Aorta (tissue), 5 donors: ENCODE measurements at regions not wholly inside any gene's neighbourhood (a gene's known extent, or its start where the extent isn't known, plus 50 kb on each side); places are given as distances from the start of the nearest gene placed in this dataset.

Experiments used
- ATAC-seq: fragments of 200-7000 bp; cut with Tn5 transposase; one replicate; pipeline ENCODE4 v1.9.1; 2022; ENCODE audit warnings: moderate library complexity; ENCODE audit not compliant: low FRiP score
- DNase-seq, 2 donors: peaks; one replicate each; pipeline ENCODE4 v3.0.0-alpha.2; 2020
- H3K27ac ChIP-seq, 2 donors: one replicate each; pipeline ENCODE4 v1.5.1; 2013; ENCODE audit warnings: low read length in 2 of 2, mild to moderate bottlenecking in 2 of 2, moderate library complexity in 2 of 2, control low read depth in 1 of 2, inconsistent platforms in 1 of 2, low read depth in 1 of 2
- H3K27me3 ChIP-seq, 2 donors: one replicate each; pipeline ENCODE4 v1.6.1; 2013; ENCODE audit warnings: control low read depth in 1 of 2, low read length in 1 of 2, mild to moderate bottlenecking in 1 of 2, moderate library complexity in 1 of 2; ENCODE audit not compliant: insufficient read depth in 2 of 2, control insufficient read depth in 1 of 2
- H3K36me3 ChIP-seq, 2 donors: one replicate each; pipeline ENCODE4 v1.6.1; 2013; ENCODE audit warnings: control low read depth in 1 of 2, low read length in 1 of 2, mild to moderate bottlenecking in 1 of 2; ENCODE audit not compliant: insufficient read depth in 2 of 2, control insufficient read depth in 1 of 2
- H3K4me1 ChIP-seq, 2 donors: one replicate each; pipeline ENCODE4 v1.6.1; 2013; ENCODE audit warnings: low read length in 2 of 2, control low read depth in 1 of 2, mild to moderate bottlenecking in 1 of 2, moderate library complexity in 1 of 2; ENCODE audit not compliant: insufficient read depth in 2 of 2, control insufficient read depth in 1 of 2
- H3K4me3 ChIP-seq, 2 donors: one replicate each; pipeline ENCODE4 v1.5.1; 2013; ENCODE audit warnings: low read length in 2 of 2, control low read depth in 1 of 2, mild to moderate bottlenecking in 1 of 2
- H3K9me3 ChIP-seq: one replicate; pipeline ENCODE4 v1.6.1; 2013; ENCODE audit warnings: mild to moderate bottlenecking, low read length; ENCODE audit not compliant: control insufficient read depth
- WGBS, 2 donors: extraction: QIAGEN DNeasy Blood & Tissue Kit; methylation state at CpG; one replicate each; pipeline ENCODE4 v1.1.7; 2013; 5-methylcytosine and 5-hydroxymethylcytosine counted together
- intact Hi-C, 2 donors: fragments of 100-400 bp; cut with DNase I; formaldehyde crosslinking; loops; one replicate each; pipeline versions ENCODE4 v1.14.2 to v1.15.0; 2022
- donor health status: healthy with polysubstance abuse.
- donor health status: Bipolar disorder and iron deficiency.
- donor health status: DM: no; HTN: no; CAD: no.
- donor health status: DM: no; HTN: no; CAD: no.
- donor health status: DM: yes; HTN: yes; CAD: no.

- DNase-seq (no peak), ATAC-seq (no peak)
- intact Hi-C loops, result no loop called here
- no peaks in the 10 kb centered on the region for H3K36me3 ChIP-seq
- peaks cover 0 to 1% of the 10 kb centered on the region in 2 donors for H3K27me3 ChIP-seq
- no peak overlapping the region for H3K4me3 ChIP-seq
- peaks cover 4% of the 10 kb centered on the region for H3K9me3 ChIP-seq
- 69 to 73% methylated on average over 6 of the region's 6 CpGs for WGBS, 2 donors
- H3K27ac ChIP-seq, result no peak overlapping the region
- H3K4me1 ChIP-seq, result no peaks in the 10 kb centered on the region
These were observed 77.7 kb downstream of the ZBTB18 start for GRCh38 chr1:244128591-244129383.

- WGBS, 2 donors, result 72 to 82% methylated on average over 2 of the region's 2 CpGs
- intact Hi-C loops, result no loop called here
- H3K4me1 ChIP-seq, result no peaks in the 10 kb centered on the region
These were observed 86.2 kb downstream of the ZBTB18 start for GRCh38 chr1:244137276-244137675.

GRCh38 chr1:244137725-244138124 lies 86.6 kb downstream of the ZBTB18 start:
- Histone ChIP-seq H3K4me3 (no peak overlapping the region), H3K9me3 (peaks cover 4% of the 10 kb centered on the region), H3K36me3 (no peaks in the 10 kb centered on the region), H3K27me3 (peaks cover 0 to 1% of the 10 kb centered on the region in 2 donors), H3K27ac (no peak overlapping the region), H3K4me1 (no peaks in the 10 kb centered on the region)
- no peak for DNase-seq
- intact Hi-C loops, result no loop called here
- no peak for ATAC-seq
- WGBS, 2 donors, result 90% methylated on average over 6 of the region's 6 CpGs

More at GRCh38 chr1:244137276-244137675, 86.2 kb downstream of the ZBTB18 start:
- ATAC-seq (no peak), DNase-seq (no peak)
- Histone ChIP-seq H3K36me3 (no peaks in the 10 kb centered on the region), H3K27me3 (peaks cover 0 to 1% of the 10 kb centered on the region in 2 donors), H3K27ac (no peak overlapping the region), H3K9me3 (peaks cover 4% of the 10 kb centered on the region), H3K4me3 (no peak overlapping the region)

- ATAC-seq, result no peak
- Histone ChIP-seq H3K36me3 (no peaks in the 10 kb centered on the region), H3K4me1 (no peaks in the 10 kb centered on the region), H3K9me3 (peaks cover 2% of the 10 kb centered on the region), H3K27ac (no peak overlapping the region), H3K27me3 (peaks cover 0 to 1% of the 10 kb centered on the region in 2 donors), H3K4me3 (no peak overlapping the region)
- intact Hi-C loops, result no loop called here
- 84 to 87% methylated on average over 7 of the region's 7 CpGs for WGBS, 2 donors
- no peak for DNase-seq
These were observed 87.3 kb downstream of the ZBTB18 start for GRCh38 chr1:244138399-244138798.

GRCh38 chr1:244139655-244140054 lies 88.6 kb downstream of the ZBTB18 start:
- Histone ChIP-seq H3K36me3 (no peaks in the 10 kb centered on the region), H3K9me3 (peaks cover 2% of the 10 kb centered on the region), H3K27ac (no peak overlapping the region), H3K27me3 (no peaks in the 10 kb centered on the region), H3K4me3 (no peak overlapping the region), H3K4me1 (no peaks in the 10 kb centered on the region)
- intact Hi-C loops, result no loop called here
- 30 to 40% methylated on average over 16 of the region's 16 CpGs for WGBS, 2 donors
- DNase-seq (no peak), ATAC-seq (no peak)

GRCh38 chr1:244140420-244140819 lies 89.3 kb downstream of the ZBTB18 start:
- 95 to 96% methylated on average over 3 of the region's 3 CpGs for WGBS, 2 donors
- DNase-seq (no peak), ATAC-seq (no peak)
- Histone ChIP-seq H3K9me3 (peaks cover 2% of the 10 kb centered on the region), H3K27ac (no peak overlapping the region), H3K36me3 (no peaks in the 10 kb centered on the region), H3K4me1 (no peaks in the 10 kb centered on the region), H3K27me3 (no peaks in the 10 kb centered on the region), H3K4me3 (no peak overlapping the region)
- intact Hi-C loops, result no loop called here

- H3K9me3 ChIP-seq, result no peaks in the 10 kb centered on the region
- ATAC-seq, result no peak
- 86% methylated on average over 2 of the region's 2 CpGs for WGBS, 2 donors
- no peak for DNase-seq
- H3K27ac ChIP-seq, result no peak overlapping the region
- intact Hi-C loops, result no loop called here
- H3K4me1 ChIP-seq, result no peaks in the 10 kb centered on the region
- no peaks in the 10 kb centered on the region for H3K27me3 ChIP-seq
- H3K4me3 ChIP-seq, result no peak overlapping the region
- no peaks in the 10 kb centered on the region for H3K36me3 ChIP-seq
These were observed 93.0 kb downstream of the ZBTB18 start for GRCh38 chr1:244144053-244144452.

GRCh38 chr1:244150071-244150470 lies 99.0 kb downstream of the ZBTB18 start:
- no peak for DNase-seq
- ATAC-seq, result no peak
- no peaks in the 10 kb centered on the region for H3K4me1 ChIP-seq
- 65 to 73% methylated on average over 5 of the region's 5 CpGs for WGBS, 2 donors
- intact Hi-C loops, result no loop called here
- H3K27ac ChIP-seq, result no peak overlapping the region
- no peaks in the 10 kb centered on the region for H3K9me3 ChIP-seq
- H3K36me3 ChIP-seq, result no peaks in the 10 kb centered on the region
- H3K27me3 ChIP-seq, result no peaks in the 10 kb centered on the region
- no peak overlapping the region for H3K4me3 ChIP-seq

- H3K27me3 ChIP-seq, result no peaks in the 10 kb centered on the region
- no peaks in the 10 kb centered on the region for H3K9me3 ChIP-seq
- no peaks in the 10 kb centered on the region for H3K36me3 ChIP-seq
- H3K4me1 ChIP-seq, result no peaks in the 10 kb centered on the region
- DNase-seq (no peak), ATAC-seq (no peak)
- H3K27ac ChIP-seq, result no peak overlapping the region
- intact Hi-C loops, result no loop called here
- H3K4me3 ChIP-seq, result no peak overlapping the region
- 65 to 73% methylated on average over 4 of the region's 4 CpGs for WGBS, 2 donors
These were observed 99.6 kb downstream of the ZBTB18 start for GRCh38 chr1:244150665-244151064.
